Inflammatory macrophage (primary cell): ENCODE measurements at regions not wholly inside any gene's neighbourhood (a gene's known extent, or its start where the extent isn't known, plus 50 kb on each side); places are given as distances from the start of the nearest gene placed in this dataset.

Experiments used
- DNase-seq, 2 donors: peaks; one replicate each; pipeline ENCODE4 v3.0.0-alpha.2; 2020 to 2022

GRCh38 chr7:96481796-96482195 is 159.9 kb upstream of the SLC25A13 start:
- no peak for DNase-seq

GRCh38 chr7:96479015-96479645 is 157.2 kb upstream of the SLC25A13 start:
- DNase-seq: no peak

- DNase-seq: no peak
Observed at GRCh38 chr7:96471606-96472005, 149.7 kb upstream of the SLC25A13 start.

- no peak for DNase-seq
Observed at GRCh38 chr7:96452146-96452545, 130.2 kb upstream of the SLC25A13 start.

- DNase-seq: no peak
Observed at GRCh38 chr7:96449094-96449493, 127.2 kb upstream of the SLC25A13 start.

GRCh38 chr7:96447109-96447645 is 125.3 kb upstream of the SLC25A13 start:
- DNase-seq: no peak

GRCh38 chr7:96441436-96442084 is 119.7 kb upstream of the SLC25A13 start:
- no peak for DNase-seq

- no peak for DNase-seq
Observed at GRCh38 chr7:96440328-96440727, 118.4 kb upstream of the SLC25A13 start.

- DNase-seq: no peak
Observed at GRCh38 chr7:96436880-96437279, 115.0 kb upstream of the SLC25A13 start.

- DNase-seq: no peak
Observed at GRCh38 chr7:96430356-96430755, 108.5 kb upstream of the SLC25A13 start.

GRCh38 chr7:96427143-96427542 is 105.2 kb upstream of the SLC25A13 start:
- DNase-seq: no peak

GRCh38 chr7:96426685-96427084 is 104.8 kb upstream of the SLC25A13 start:
- no peak for DNase-seq

GRCh38 chr7:96426027-96426426 is 104.1 kb upstream of the SLC25A13 start:
- DNase-seq: no peak

GRCh38 chr7:96424411-96424810 is 102.5 kb upstream of the SLC25A13 start:
- DNase-seq: no peak

- DNase-seq: no peak
Observed at GRCh38 chr7:96422388-96422787, 100.5 kb upstream of the SLC25A13 start.

GRCh38 chr7:96418581-96418980 is 96.7 kb upstream of the SLC25A13 start:
- DNase-seq: no peak

- DNase-seq: no peak
Observed at GRCh38 chr7:96417784-96418183, 95.9 kb upstream of the SLC25A13 start.

GRCh38 chr7:96416599-96416998 is 94.7 kb upstream of the SLC25A13 start:
- no peak for DNase-seq

- DNase-seq: no peak
Observed at GRCh38 chr7:96416116-96416515, 94.2 kb upstream of the SLC25A13 start.

GRCh38 chr7:96415293-96415940 is 93.5 kb upstream of the SLC25A13 start:
- no peak for DNase-seq

- peak; percentile 55 to 67 for DNase-seq
Observed at GRCh38 chr7:96414931-96415292, 93.0 kb upstream of the SLC25A13 start.

- no peak for DNase-seq
Observed at GRCh38 chr7:96410126-96410839, 88.4 kb upstream of the SLC25A13 start.

- no peak for DNase-seq
Observed at GRCh38 chr7:96408881-96409280, 87.0 kb upstream of the SLC25A13 start.
